HG02885 (cell line): ENCODE measurements at regions not wholly inside any gene's neighbourhood (a gene's known extent, or its start where the extent isn't known, plus 50 kb on each side); places are given as distances from the start of the nearest gene placed in this dataset.

Source experiments
- ATAC-seq: cut with Tn5 transposase; IDR thresholded peaks from one replicate; pipeline ENCODE4 v1.9.1; 2021; ENCODE audit warnings: mild to moderate bottlenecking; ENCODE audit not compliant: unreplicated experiment, poor library complexity

GRCh38 chr11:23226331-23227077 lies 366.2 kb upstream of the CCDC179 start:
- no peak for ATAC-seq

DNA sequence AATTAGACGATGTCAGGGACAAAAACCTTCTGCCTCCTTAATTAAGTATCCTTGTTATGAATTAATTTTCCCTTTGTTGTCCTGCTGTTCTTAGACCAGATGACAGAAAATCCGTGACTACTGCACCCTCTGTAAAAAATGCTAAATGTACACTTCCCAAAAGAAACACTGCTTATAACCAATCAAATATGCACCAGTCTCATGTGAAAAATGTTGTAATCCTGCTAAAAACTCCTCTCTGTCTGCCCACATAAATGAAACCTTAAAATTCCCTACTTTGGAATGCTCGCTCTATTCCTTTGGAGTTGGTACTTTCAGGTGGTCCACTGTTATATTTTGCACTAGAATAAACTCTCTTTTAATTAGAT lies 366.8 kb upstream of the CCDC179 start:
- no peak for ATAC-seq

DNA sequence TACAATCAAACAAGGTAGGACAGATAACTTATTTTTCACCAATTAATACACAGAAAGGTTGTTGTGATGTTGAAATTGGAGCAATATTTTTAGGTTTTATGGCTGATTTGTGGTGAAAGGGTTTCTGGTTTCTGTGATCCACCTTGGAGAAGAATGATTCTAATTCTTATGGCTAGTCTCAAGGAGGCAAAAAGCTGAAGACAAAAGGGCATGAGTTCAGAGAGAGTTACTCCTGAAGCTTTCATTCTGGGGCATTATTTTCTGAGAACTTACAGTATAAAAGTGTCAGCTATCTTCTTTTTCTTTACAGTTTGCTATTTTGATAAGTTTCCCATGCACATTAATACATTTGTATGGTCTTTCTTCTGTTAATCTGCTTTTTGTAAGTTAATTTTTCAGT lies 372.4 kb upstream of the CCDC179 start:
- no peak for ATAC-seq

GRCh38 chr11:23233075-23233474 lies 372.8 kb upstream of the CCDC179 start:
- no peak for ATAC-seq

DNA sequence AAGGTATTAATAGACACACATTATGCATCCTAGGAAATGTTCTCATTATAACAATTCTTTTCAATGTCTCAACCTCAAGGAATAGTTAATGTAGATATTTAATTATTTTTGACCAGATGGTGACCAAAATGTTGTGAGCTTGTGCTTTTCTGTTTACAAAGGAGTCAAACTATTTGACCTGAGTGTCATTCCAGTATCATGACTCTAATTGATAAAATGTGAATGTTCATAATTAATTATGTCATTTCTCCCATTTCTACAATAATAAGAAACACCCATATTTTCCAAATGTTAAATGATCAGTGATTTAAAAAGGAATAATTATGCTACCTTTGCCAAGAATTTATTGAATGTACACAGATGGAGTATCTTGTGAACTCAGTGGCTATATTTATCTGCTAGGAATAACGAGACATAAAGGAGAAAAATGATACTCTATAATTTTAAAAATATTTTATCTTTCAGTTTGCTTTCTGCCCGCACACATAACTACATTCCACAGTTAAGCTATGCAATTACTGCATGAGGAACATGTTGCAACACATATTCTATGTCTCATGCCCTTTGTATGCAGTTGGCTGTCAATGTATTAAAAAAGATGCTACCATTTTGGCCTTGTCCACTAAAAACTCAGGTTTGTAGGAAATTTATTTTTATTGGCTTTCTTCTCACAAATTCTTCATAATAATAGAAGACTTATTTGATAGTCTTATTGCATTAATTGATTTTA lies 376.7 kb upstream of the CCDC179 start:
- no peak for ATAC-seq

- no peak for ATAC-seq
Observed at GRCh38 chr11:23252426-23252825, 392.2 kb upstream of the CCDC179 start.

- no peak for ATAC-seq
Observed at GRCh38 chr11:23257088-23257487, 396.8 kb upstream of the CCDC179 start.

- ATAC-seq, result no peak
Observed at GRCh38 chr11:23257556-23257955, 397.3 kb upstream of the CCDC179 start.

DNA sequence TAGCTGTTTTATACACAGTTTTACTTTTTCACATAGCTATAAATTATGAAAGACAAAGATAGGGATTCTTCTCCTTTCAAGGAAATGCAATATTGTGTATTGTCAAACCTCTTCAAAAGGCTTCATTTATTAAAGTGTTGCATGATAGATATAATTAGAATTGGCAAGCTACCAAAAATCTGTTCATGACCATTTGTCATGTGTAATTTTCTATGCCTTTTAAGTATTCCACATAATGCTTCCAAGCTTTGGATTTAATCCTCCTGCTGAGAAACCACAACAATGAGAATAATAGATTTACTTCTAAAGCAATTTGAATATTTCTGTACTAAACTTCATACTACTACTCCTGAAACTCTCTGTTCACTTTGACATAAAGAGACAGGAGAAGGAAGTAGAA lies 403.2 kb upstream of the CCDC179 start:
- no peak for ATAC-seq

DNA sequence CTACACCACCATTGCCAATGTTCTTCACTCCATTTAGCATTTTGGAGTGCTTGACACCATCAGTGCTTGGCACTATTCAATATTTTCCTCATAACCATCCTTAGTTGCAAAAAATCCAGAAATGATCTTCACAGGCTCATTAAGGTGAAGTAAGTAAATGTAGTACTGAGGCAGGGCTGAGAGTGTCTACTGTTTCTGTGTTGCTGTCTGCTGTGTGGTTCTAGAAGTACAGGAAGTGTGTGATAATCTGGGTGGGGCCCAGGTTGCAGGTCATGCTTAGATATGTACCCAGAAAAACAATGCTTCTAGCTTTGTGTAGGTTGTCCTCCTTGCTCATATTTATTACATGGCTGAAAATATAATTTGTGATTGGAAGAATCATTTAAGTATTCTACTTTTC lies 411.8 kb upstream of the CCDC179 start:
- no peak for ATAC-seq

DNA sequence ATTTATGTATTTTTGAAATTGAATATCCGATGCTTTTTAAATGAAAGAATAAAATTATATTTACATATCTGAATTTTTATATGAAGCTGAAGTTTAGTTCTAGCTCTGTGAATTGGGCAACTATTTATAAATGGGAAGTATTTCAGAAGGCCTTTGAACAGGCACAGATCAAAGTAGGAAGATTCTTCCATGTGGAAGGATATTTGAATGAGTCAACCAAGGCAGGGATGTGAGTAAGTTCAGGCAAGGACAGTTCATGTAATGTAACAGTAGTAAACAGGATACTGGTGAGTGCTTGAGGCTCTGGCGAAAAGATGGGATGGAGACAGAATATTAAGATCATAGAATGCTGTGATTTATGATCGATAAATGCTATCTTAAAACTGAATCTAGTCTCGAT lies 417.8 kb upstream of the CCDC179 start:
- ATAC-seq, result no peak

DNA sequence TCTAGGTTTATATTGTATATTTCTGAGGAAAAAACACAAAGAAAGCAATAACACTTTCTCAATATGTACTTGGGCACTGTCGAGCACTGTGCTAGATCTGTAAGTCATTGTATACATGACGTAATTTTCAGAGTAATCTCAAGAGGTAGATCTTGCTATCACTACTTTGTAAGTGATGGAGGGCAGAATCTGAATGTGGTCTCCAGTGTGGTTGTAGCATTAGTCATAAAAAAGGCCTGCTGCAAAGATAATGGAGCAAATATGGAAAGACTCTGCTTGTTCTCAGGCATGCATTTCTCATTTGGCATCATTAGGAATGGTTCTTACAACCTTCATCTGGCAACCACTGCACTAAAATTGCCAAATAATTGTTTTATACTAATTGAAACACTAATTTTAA lies 419.8 kb upstream of the CCDC179 start:
- no peak for ATAC-seq

DNA sequence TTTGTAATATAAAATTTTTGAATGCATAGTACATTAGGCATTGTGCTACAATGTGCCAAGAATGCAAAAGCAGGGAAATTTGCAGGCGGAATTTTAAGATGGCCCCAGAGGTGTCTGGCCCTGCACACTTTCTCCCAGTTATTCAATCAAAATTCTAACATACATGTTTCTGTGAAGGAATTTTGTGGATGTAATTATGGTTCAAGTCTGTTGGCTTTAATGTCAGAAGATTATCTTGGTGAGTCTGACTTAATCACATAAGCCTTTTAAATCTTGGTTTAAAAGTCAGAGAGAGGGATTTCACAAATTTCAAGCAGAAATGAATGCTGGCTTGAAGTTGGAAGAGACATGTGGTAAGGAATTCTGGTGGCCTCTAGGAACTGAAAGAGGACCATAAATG lies 423.4 kb upstream of the CCDC179 start:
- no peak for ATAC-seq

- ATAC-seq, result no peak
Observed at GRCh38 chr11:23284631-23285030, 424.4 kb upstream of the CCDC179 start.

DNA sequence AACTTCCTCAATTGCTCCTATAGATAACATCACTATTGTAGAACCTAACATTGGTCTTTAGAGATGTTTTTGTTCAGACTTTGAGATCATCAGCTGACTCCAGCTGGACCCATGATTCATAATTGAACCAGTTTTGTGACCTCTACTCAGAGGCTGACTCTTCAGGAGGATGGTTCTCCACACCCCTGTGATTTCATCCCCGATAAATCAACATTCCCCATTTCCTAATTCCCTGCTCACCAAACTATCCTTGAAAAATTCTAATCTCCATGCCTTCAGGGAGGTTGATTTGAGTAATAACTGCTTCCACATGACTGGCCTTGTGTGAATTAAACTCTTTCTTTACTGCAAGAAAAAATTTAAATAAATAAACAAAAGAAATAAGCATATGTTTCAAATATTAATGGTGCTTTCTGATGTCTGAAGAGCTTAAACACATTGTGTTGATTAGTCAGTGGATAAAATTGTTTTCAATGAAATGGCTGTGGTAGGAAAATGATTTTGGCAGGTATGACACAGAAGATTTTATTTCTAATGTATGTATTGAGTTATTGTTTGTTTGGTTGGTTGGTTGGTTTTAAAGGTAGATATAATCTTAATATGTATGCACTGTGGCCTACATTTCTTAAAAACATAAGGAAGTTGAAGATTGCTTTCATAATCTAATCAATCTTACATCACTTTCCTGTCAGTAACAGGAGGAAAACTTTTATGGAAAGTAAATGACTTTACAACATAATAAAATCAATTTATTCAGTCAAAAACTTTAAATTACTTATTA lies 427.9 kb upstream of the CCDC179 start:
- ATAC-seq, result no peak

GRCh38 chr11:23295241-23295640 lies 435.0 kb upstream of the CCDC179 start:
- ATAC-seq, result no peak

GRCh38 chr11:23308041-23308440 lies 447.8 kb upstream of the CCDC179 start:
- ATAC-seq, result no peak

DNA sequence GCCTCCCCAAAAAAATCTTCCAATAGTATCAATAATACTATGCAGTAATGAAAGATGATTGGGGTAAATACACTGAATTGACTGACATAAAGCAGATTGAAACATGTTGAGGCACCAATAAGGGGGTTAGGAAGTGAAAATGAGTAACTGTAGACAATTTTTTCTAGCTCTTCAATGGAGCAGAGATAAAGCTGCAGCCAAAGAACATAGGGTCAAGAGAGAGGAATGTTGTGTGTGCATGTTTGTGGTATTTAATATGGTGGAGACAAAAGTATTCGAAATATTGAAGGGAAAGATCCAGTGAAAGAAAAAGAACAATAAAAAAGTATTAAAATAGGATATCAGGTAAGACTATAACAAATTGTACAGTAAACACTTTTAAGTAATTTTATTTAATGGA lies 450.0 kb upstream of the CCDC179 start:
- no peak for ATAC-seq

DNA sequence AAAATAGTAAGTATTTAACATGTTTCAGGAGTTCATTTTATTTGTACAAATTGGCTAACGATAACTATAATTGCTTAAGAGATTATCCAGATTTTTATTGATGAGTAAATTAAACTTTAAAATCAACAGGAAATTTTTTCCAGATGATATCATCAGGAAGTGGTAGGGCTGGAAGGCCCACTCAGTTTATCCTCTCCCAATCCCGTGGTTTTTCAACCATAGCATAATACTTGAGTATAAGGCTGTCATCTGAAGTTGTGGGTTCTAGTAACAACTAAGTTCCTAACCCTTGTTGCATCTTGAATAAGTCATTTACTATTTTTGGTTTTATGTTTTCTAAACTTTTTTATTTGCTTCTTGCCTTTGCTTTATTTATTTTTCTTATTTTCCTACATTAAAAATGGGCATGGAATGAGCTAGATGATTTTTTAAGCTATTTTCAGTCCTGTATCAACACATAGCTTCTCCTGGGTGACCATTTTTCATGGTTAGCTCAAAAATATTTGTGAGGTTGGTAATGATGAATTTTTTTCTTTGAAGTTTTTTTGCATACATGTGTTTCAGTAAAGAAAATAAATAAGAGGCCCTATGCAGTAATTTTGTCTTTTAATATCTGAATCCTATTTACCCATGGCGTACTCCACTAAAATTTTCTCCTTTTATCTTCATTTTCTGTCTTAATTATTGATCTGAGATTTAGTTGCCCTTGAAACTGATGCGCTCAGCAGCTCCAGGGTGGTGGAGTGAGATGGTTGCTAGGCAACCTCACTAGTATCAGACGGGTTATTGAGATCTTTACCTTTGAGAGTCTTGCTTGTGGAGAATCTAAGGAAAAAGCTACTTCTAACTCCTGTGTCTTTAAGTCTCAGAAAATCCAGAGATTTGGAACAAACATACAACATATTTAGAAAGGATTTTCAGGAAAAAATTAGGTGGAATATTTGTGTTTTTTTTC lies 452.0 kb upstream of the CCDC179 start:
- ATAC-seq, result no peak

DNA sequence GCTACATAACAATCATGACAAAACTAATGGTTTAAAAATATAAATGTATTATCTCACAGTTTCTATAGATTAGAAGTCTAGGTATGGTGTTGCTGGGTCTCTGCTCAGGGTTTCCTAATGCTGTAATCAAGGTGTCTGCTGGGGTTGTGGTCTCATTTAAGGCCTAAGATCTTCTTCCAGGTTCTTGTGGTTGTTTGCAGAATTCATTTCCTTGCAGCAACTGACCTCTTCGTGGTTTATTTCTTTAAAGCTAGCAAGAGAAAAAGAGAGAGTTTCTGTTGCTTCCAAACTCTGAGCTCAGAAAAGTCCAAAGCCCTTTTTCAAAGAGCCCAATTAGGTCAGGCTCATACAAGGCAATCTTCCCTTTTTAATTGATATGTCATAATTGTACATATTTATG lies 452.7 kb upstream of the CCDC179 start:
- ATAC-seq, result no peak
